ENCODE measurements at regions not wholly inside any gene's neighbourhood (a gene's known extent, or its start where the extent isn't known, plus 50 kb on each side); places are given as distances from the start of the nearest gene placed in this dataset.

DNA sequence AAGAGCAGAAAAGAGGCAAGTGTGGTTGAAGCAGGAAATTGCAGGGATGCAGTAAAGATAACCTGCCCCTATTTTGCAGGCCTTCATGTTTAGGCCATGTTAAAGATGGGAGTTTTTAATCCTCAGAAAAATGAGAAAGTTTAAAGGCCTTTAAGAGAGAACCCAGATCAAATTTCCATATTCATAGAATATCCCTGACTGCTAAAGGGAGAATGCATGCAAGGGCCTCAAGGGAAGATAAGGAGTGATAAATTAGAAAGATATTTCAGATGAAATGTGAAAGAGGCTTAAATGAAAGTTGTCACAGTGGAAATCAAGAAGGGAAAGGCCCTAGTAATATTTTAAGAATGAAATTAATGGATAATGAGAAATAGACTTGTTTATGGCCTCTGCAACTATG is 292.1 kb downstream of the SATB1 start:
- TF ChIP-seq STAT1 (IDR thresholded peaks at IDR 0.05; ENCODE audit: unreplicated experiment) (no peak), POLR2AphosphoS5 (IDR thresholded peaks at IDR 0.05; ENCODE audit: low read depth) (no peak), EZH2phosphoT487 (IDR thresholded peaks at IDR 0.05; ENCODE audit: unreplicated experiment) (no peak)
